GM21423 (cell line): ENCODE measurements at regions not wholly inside any gene's neighbourhood (a gene's known extent, or its start where the extent isn't known, plus 50 kb on each side); places are given as distances from the start of the nearest gene placed in this dataset.
"Not testable (repeated sequence)": the region's sequence is repeated elsewhere in the genome, so short reads cannot be mapped to it uniquely, and the experiment has no call there.

Experiments used
- ATAC-seq: cut with Tn5 transposase; IDR thresholded peaks from one replicate; pipeline ENCODE4 v1.9.1; 2021; ENCODE audit warnings: mild to moderate bottlenecking, moderate library complexity; ENCODE audit not compliant: unreplicated experiment

DNA sequence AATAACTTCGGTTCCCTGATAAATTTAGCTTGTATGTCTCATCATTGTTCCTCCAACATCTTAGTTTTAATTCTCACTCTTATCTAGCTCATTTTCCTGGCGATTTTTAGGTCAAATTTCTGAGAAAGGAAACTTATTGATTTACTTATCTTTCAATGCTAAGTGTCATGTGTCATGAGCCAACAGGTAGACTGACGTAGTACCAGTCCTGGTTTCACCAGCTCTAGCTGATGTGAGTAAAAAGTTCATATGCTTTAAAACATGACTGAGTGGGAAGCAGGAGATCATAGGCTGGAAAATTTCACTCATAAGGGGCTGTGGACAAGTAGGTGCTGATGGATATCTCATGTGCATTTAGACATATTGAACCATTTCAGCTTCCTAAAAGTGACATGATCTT, 441.7 kb upstream of the NR3C2 start:
- no peak for ATAC-seq

DNA sequence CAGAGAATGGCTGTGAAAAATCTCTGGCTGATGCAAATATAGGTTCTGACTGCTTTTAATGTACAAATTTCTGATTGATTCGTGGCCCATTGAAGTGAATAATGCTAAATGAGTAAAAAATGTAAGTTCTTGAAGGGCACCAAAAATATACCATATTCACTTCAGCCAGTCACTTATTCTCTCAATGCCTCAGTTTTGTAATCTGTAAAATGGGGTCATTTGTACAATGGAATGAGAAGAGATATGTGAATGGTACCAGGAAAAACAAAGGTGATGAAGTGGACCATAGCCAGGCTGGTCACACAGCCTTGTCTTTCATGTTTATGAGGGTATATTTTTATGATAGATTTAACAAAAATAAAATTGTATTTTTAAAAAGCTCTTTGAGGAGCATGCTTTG, 441.2 kb upstream of the NR3C2 start:
- no peak for ATAC-seq

DNA sequence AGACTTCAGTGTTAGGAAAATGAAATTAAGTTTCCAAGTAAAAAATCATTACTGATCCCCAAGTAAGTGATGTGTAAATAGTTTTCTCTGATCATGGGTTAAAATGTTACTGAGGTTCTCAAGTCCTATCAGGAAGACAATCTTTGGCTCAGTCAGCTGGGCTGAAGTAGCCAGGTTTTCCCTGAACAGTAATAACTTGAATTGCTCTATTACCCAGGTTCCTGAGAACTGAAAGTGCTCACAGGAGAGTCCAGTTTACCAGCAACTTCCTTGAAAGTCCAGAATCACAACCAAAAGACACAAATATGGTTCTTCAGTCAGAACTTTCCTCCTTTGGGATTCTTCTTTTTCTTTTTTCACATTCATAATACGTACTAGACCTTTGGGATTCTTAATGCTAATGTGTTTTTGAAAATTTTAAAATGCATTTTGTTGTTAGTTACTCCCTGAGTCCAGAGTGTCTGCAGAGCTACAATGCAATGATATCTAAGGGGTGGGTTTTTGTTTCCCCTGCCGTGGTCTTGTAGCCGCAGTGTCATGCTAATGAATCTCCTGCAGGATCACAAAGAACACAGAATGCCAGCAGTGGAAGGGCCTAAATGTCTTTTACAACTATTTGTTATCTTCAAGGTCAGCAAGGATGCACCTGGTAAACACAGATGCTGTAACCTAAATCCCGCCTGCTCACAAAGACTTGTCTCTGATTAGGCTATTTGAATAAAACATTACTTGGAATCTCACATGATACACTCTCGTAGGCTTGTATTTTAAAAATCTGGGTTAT, 439.8 kb upstream of the NR3C2 start:
- no peak for ATAC-seq

DNA sequence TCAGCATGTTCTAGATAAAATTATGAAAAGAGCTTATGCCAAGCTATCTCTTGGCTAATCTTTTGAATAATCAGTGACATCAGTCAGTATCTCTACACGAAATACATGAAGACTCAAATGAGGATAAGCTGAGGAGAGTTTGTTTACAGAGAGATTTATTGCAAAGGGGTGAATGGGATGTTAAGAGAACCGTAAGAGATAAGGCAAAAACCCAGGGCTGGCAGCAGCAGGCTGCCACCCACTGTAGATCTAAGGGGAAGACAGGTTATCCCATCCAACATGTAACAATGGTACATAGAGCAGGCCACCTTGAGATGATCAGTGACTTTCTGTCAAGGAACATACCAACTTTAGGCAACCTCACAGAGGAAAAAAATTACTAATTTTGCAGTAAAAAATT, 432.1 kb upstream of the NR3C2 start:
- ATAC-seq: no peak

DNA sequence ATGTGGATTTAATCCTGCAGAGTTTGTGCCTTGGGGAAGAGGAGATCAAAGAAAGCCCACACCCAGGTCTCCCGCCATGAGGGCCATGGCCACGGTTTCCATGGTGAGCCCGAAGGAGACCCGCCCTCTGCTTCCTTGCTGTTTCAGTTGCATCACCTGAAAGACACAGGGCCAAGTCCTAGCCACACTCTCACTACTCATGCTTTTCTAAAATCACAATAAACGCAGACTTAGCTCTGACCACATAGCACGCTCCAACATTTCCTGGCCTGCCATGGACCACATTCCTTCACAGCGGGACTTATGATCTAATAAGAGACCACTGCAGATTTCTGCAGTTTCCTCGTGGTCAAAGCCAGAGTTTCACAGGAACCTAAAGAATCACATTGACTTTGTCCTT, 426.0 kb upstream of the NR3C2 start:
- no peak for ATAC-seq

DNA sequence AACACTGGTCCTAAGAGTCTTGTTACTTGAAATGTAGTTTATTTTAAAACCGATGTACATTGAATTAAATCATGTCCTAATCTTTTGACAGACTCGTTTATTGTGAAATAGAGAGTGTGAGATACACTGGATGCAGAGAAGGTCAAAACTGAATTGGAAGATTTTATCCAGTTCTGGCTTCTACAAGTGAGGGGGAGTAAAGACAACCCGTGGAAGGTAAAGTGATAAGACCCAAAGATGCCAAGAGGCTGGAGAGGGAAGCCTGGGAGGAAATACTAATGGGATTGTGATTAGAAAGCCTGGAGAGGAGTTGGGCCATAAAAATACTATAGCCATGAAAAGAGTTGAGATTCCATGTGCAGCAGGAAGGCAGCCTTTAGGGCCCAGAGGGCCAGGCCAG, 424.5 kb upstream of the NR3C2 start:
- ATAC-seq: no peak

DNA sequence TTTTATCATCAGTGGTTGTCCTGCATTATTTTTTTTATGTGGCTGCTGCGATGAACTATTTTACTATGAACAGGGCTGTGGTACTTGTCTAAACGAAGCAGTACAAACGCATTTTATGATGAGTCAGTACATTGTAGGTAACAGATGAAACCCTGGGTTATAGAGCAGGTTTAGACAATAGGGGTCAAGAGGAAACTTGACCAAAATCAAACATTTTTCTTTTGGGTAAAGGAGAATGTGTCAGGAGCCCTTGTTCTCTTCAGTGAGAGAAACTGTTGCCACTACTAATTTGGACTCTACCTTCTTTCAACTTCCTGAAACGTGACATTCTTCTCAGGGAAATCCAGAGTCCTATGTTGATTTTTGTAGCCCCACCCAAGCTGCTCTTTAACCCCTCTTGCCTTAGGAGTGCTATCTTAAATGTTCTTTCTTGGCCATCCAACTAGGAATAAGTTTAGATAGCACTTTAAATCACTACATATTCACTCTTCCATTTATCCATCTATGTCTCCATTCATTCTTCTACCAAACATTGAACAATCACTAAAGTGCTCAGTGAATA, 415.8 kb upstream of the NR3C2 start:
- no peak for ATAC-seq

DNA sequence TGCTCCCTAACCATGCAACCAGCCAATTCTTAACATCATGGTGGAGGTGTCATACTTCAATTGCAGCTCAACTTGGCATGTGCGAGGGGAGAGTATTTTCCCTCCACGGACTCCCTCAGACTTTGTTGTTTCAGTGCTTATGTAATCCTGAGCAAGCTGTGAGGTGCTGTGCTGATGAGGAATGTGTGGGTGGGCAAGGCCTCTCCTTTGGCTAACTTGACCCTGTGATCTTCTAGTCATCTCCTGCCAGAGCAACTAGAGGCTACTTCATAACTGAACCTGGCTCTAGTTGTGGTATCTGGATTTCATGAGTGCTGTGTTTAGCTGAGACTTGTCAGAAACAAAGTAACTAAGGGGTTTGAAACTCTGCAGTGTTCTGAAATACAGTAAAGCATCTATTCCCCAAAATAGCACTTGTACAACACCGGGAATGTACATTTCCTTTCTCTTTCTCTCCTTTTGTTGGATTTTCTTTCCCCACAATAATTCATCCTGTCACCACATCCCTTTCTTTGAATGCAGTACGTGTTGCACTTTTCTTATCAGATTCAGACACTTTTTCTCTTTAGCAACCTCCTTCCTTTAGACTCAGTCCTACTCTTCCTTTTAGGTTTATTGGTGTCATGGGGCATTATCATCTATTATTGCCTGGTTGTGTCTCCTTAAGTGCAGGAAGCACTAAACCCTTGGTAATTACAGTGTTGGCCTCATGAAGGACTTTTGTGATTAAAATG, 415.2 kb upstream of the NR3C2 start:
- no peak for ATAC-seq

DNA sequence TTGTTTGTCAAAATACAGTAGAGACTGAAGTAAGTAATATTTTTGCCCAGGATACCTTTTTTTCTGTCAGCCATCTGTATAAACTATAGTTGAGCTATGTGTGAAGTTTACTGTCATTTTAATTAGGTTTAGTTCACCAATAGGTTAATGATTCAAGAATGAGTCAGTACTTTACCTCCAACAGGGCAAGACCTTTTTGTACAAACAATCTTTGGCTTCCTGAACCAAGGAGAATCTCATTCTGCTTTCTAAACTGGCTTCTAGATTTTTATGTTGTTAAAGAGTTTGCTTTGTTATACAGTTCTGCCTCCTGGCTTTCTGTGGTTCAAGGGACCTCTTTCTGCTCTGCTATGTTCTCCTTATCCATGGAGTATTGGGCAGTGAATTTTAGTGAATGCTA, 412.0 kb upstream of the NR3C2 start:
- no peak for ATAC-seq

DNA sequence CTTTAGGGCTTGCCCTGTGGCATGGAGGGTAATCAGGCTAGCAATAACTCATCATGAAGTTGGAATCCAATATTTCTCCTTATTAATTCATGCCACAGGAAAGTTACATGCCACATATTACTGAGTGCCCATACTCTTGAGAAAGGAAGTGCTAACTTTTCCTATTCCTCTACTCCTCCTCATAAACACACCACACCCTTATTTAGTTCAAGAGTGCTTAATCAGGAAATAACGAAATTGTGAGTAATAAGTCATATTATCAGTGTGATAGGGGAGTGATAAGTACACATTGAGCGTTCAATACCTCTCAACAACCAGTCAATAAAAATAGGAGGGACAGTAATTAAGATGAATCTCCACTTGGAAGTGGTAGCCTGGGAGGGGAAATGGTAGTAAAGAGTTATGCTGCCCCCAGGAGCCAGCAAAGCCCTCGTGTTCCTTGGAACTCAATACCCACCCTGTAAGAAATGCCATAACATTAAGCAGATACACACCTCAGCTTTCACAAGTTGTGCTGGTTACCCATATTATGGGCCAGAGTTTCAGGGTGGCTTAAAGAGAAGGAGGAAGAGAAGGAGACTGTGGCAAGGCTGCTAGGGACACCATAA, 410.0 kb upstream of the NR3C2 start:
- no peak for ATAC-seq

DNA sequence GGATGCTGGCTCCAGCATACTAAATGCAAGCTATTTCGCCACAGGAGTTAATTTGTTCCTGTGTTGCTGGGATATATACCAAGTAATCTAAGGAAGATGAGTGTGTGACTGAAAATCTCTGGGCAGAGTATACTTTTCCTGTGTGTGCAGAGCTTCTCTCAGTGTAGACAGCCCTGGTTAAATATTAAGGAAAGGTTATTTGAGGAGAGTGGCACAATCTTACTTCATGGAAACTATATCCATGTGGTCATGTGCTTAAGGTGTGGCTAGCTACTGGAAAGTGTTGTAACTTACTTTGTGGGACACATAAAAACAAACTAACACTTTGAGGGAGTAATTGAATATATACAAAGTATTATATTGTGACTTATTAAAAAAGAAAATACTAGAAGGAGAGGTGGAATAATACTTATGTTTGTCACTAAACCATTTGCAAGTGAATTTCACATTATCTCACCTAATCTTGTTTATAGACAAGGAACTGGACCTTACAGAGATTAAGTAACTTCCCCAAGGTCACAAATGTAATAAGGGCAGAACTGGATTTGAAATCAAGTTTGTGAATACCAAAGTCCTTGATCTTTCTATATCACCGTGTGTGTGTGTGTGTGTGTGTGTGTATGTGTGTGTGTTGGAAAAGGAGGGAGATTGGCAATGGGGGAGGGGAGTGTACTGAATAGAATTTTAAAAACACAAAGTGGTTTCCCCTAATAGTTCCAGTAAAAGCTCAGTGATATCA, 408.2 kb upstream of the NR3C2 start:
- ATAC-seq: no peak

DNA sequence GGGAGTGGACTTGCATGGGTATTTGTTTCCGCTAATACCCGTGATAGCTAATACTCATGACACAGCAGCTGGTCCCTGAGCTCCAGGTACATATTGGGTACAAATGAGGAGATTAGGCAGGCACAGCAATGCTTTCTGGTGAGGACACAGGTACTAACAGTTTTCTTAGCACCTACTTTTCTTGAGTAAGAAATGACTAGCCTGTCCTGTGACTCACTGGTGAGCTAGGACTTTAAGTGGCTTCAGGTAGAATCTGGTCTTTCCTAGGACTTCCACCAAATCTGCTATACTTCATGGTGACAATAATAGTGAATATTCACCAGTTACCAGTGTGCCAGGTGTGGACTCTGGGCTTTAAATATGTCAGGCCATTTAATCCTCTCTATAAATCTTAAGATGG, 407.4 kb upstream of the NR3C2 start:
- no peak for ATAC-seq

DNA sequence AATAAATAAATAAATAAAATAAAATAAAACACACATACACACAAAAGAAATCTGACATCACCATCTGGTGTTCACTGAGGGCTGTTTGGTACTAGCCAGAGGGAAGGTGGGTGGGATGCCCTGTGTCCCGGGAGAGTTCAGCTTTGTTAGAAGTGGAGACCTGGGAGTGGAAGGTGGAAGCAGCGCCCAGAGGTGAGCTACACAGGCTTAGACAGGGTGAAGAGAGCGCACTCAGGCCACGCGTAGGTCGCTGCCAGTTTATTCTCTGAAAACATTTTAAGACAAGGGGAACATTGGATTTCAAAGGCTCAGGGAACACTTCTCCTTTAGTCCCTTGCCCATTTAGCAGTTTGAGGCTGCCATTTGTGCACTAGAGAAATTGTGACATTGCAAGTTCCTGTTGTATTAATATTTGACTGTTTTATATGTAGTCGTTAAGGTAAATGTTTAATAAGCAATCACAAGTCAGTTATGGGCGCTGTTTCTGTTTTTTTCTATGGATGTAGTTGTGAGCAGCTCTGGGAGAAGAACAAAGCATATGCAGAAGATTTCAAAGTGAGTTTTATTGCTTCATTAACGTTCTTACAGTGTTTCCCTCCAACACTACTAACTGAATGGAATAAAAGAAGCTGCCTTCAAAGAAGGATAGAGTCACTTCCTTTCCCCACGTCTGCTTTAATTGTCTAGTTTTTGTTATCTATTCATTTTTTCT, 405.5 kb upstream of the NR3C2 start:
- no peak for ATAC-seq

DNA sequence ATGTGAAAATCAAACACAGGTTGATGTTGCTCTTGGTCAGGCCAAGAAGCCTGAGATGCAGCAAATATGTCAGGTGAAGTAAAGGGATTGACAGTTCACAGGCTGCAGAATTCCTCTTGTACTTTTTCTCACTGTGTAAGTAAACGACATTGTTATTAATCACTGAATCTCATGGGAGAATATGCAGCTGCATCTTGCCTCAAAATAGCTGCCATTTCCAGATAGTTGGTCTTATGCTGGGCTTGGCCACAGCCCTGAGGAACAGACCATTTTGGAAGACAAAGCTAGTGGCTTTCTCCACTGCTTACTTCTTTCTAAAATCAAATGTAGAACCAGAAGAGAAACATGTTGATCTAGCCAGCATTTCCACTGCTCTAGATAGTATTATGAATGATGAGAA, 403.4 kb upstream of the NR3C2 start:
- no peak for ATAC-seq

DNA sequence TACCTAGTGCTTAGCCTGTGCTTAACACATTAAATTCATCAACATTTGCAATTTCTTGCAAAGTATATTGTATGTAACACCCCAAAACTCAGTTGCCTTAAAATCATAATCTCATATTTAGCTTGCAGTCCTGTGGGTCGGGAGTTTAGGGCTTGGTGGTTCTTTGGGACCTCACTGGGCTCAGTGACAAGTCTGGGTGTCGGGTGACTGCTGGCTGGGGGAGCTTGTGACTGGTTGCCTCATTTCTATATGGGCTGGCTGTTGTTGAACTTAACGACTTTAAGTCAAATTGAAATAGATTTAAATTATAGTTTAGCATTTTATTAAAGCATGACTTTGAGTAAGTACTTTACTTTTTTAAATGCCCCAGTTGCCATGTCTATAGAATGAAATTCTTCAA, 401.4 kb upstream of the NR3C2 start:
- ATAC-seq: no peak

DNA sequence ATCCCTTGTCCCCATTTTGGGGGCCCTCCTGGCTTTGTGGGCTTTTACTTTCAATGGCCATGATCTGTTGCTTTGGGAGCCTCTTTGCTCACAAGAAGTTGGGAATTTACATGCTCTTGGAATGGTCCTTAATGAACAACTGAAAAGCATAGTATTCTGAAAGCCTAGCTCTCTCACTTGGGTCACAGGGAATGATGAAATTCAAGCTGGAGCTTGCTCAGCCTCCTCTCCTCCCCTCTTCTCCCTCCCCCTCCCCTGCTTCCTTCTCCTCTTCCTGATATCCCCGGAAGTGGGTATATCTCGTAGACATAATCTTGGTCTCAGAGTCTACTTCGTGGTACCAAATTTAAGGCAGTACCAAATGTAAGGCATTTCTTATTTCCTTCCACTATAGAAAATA, 400.6 kb upstream of the NR3C2 start:
- no peak for ATAC-seq

DNA sequence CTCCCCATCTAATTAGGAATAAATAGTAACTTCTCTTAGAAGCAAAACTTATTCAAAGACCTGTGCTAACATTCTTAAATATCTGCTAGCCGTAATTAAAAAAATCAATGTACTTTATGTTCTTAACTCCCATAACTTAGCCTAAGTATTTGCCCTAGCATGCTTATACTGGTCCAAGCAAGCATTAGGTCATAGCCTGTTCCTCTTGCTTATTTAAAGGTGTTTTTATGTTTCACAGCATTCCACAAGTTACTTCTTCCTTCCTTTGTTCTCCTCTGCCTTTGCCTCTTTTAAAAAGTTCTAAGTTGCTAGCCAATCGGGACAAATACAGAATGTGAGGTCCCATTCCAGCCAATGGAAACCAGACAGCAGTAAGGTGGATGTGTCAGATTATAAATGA, 395.4 kb upstream of the NR3C2 start:
- not testable (repeated sequence) for ATAC-seq

DNA sequence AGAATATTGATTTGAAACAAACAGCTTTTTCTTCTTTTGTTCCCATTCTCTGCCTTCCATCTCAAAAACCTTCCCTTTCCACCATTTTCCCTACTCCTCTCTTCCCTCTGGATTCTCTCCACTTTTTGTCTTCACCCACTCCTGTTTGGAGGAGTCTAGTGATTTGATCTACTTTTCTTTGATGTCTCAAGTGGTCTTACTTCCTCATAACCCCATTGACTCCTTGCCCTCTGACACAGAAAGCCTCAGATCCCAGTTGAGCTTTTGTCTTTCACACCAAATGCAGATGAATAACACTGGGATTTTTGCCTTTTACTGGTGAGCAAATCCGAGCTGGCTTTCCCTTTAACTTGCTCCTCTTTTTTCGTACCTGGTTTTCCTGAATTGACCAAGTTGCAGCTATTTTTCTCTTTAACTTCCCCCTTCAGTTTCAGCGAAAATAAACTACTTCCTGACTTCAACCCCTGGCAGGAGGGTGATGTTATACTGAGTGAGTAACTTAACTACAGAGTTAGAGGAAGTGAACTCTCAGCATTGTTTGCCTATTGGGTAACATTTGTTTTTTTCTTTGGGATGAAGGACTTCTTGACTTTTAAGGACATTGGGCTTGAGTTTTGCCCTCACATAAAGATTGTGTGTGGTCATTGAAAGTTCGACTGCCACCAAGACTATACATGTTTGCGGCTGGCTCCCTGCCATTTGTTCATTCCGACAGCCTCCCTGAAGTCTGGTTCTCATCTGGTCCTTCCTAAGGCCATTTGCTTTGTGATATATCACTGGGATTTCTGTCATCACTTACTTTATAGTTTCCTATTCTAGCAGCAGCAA, 392.8 kb upstream of the NR3C2 start:
- ATAC-seq: no peak

DNA sequence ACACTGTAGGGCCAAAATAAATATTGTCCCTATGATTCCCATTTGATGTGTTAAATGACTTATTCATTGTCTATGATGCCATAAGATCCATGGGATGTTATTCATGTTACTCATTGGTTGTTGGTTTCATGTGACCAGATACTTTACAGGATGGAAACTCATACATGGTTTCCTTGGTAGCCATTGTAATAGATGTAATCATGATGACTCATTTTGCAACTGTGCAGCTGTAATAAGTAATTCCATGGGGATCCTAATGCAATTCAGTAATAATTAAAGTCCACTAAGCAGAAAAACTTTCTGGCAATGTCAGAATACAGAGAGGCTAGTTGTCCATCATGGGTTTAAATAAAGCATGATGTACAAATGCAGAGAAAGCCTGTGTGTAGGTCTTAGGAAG, 389.7 kb upstream of the NR3C2 start:
- ATAC-seq: no peak

DNA sequence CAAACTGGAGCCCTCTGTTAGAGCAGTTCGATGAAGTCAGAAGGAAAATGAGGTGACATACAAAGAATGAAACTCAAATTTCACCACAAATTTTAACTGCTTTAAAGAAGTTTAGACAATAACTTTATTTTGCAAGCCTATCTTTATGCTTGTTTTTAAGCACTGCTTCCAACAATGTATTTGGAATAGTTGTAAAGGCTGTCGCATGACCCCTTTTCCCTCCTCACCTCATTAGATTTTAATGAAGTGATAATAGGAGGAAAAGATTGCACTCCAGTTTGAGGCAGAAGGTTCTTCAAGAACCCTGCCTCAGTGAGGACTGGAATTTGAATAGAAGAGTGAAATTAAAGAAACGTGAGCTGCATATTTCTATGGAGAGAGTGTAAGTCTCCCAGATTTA, 386.1 kb upstream of the NR3C2 start:
- no peak for ATAC-seq
